Testis (tissue), 2 donors: ENCODE measurements at regions not wholly inside any gene's neighbourhood (a gene's known extent, or its start where the extent isn't known, plus 50 kb on each side); places are given as distances from the start of the nearest gene placed in this dataset.

Experiments
- DNase-seq: peaks from one replicate; pipeline ENCODE4 v3.0.0-alpha.2; 2019
- H3K27ac ChIP-seq, 2 donors: fragments of 200-600 bp; sonication (generic); one replicate each; pipeline ENCODE4 v1.5.1; 2019
- H3K27me3 ChIP-seq: fragments of 200-600 bp; sonication (generic); one replicate; pipeline ENCODE4 v1.5.1; 2019
- H3K36me3 ChIP-seq: fragments of 200-600 bp; sonication (generic); one replicate; pipeline ENCODE4 v1.5.1; 2017; ENCODE audit warnings: low read depth; ENCODE audit errors: missing control alignments
- H3K4me1 ChIP-seq: fragments of 200-600 bp; sonication (generic); one replicate; pipeline ENCODE4 v1.5.1; 2019
- H3K4me3 ChIP-seq, 2 donors: fragments of 200-600 bp; sonication (generic); one replicate each; pipeline ENCODE4 v1.5.1; 2017 to 2019
- H3K9me3 ChIP-seq: fragments of 200-600 bp; sonication (generic); one replicate; pipeline ENCODE4 v1.5.1; 2017
- CTCF ChIP-seq, 3 experiments: fragments of 450-650 bp in 2 of 3; fragments of 200-600 bp in 1 of 3; sonication (generic) in 1 of 3; IDR thresholded peaks; one replicate each; pipeline ENCODE4 v1.5.1; 2016 to 2019; ENCODE audit warnings: antibody characterized with exemption in 3 of 3, mild to moderate bottlenecking in 2 of 3, moderate library complexity in 1 of 3
- POLR2A ChIP-seq: fragments of 450-650 bp; IDR thresholded peaks from one replicate; pipeline ENCODE4 v1.6.1; 2017; ENCODE audit warnings: antibody characterized with exemption, mild to moderate bottlenecking, moderate library complexity
- WGBS, 2 donors: methylation state at CpG; one replicate each; pipeline ENCODE4 v1.1.5; 2018; 5-methylcytosine and 5-hydroxymethylcytosine counted together
- intact Hi-C: fragments of 100-400 bp; cut with DNase I; formaldehyde crosslinking; loops from one replicate; pipeline ENCODE4 v1.15.1; 2023; ENCODE audit warnings: low total_unique reads

- TF ChIP-seq POLR2A (no peak), CTCF (IDR thresholded peaks at IDR 0.05) (no peak)
- WGBS, 2 donors = 34 to 51% methylated on average over 3 of the region's 3 CpGs
- intact Hi-C loops = no loop called here
- Histone ChIP-seq H3K27ac (no peak overlapping the region), H3K27me3 (no peaks in the 10 kb centered on the region), H3K4me3 (no peak overlapping the region), H3K9me3 (no peaks in the 10 kb centered on the region), H3K36me3 (no peaks in the 10 kb centered on the region), H3K4me1 (no peaks in the 10 kb centered on the region)
- DNase-seq = no peak
Measured at GRCh38 chr17:71142333-71142732, 973.0 kb downstream of the KCNJ2 start.

- intact Hi-C loops = no loop called here
- no peak overlapping the region for H3K27ac ChIP-seq
- H3K4me3 ChIP-seq = no peak overlapping the region
- no peaks in the 10 kb centered on the region for H3K36me3 ChIP-seq
- H3K27me3 ChIP-seq = no peaks in the 10 kb centered on the region
- WGBS, 2 donors = 79 to 83% methylated on average over 3 of the region's 3 CpGs
- TF ChIP-seq CTCF (IDR thresholded peaks at IDR 0.05) = no peak
- no peak for TF ChIP-seq POLR2A
- no peak for DNase-seq
- H3K4me1 ChIP-seq = no peaks in the 10 kb centered on the region
- H3K9me3 ChIP-seq = no peaks in the 10 kb centered on the region
Measured at GRCh38 chr17:71145486-71145885, 975.3 kb upstream of the SOX9 start.

- Histone ChIP-seq H3K4me1 (no peaks in the 10 kb centered on the region), H3K27ac (no peak overlapping the region), H3K27me3 (no peaks in the 10 kb centered on the region), H3K4me3 (no peak overlapping the region), H3K36me3 (no peaks in the 10 kb centered on the region), H3K9me3 (no peaks in the 10 kb centered on the region)
- no peak for DNase-seq
- WGBS, 2 donors = 75 to 85% methylated on average over 10 of the region's 10 CpGs
- no peak for TF ChIP-seq CTCF (IDR thresholded peaks at IDR 0.05)
- TF ChIP-seq POLR2A = no peak
- intact Hi-C loops = no loop called here
Measured at GRCh38 chr17:71147906-71148305, 972.9 kb upstream of the SOX9 start.

- Histone ChIP-seq H3K4me1 (no peaks in the 10 kb centered on the region), H3K4me3 (no peak overlapping the region), H3K27me3 (no peaks in the 10 kb centered on the region), H3K9me3 (no peaks in the 10 kb centered on the region), H3K27ac (no peak overlapping the region), H3K36me3 (no peaks in the 10 kb centered on the region)
- WGBS, 2 donors = 89% methylated on average over 3 of the region's 3 CpGs
- intact Hi-C loops = no loop called here
- TF ChIP-seq POLR2A = no peak
- TF ChIP-seq CTCF (IDR thresholded peaks at IDR 0.05) = no peak
- no peak for DNase-seq
Measured at GRCh38 chr17:71149607-71150006, 971.2 kb upstream of the SOX9 start.

GRCh38 chr17:71157297-71157696, 963.5 kb upstream of the SOX9 start:
- intact Hi-C loops = no loop called here
- H3K4me3 ChIP-seq = no peak overlapping the region
- no peak for DNase-seq
- TF ChIP-seq CTCF (IDR thresholded peaks at IDR 0.05) (no peak), POLR2A (no peak)
- H3K36me3 ChIP-seq = no peaks in the 10 kb centered on the region
- 80 to 82% methylated on average over 2 of the region's 2 CpGs for WGBS, 2 donors
- H3K27me3 ChIP-seq = no peaks in the 10 kb centered on the region
- H3K9me3 ChIP-seq = no peaks in the 10 kb centered on the region
- no peaks in the 10 kb centered on the region for H3K4me1 ChIP-seq
- H3K27ac ChIP-seq = no peak overlapping the region
